ENCODE measurements at regions not wholly inside any gene's neighbourhood (a gene's known extent, or its start where the extent isn't known, plus 50 kb on each side); places are given as distances from the start of the nearest gene placed in this dataset.
"Not testable (repeated sequence)": the region's sequence is repeated elsewhere in the genome, so short reads cannot be mapped to it uniquely, and the experiment has no call there.

- not testable (repeated sequence) for H3K27me3 ChIP-seq (ENCODE audit: control insufficient read depth, insufficient read depth, low read length, poor library complexity, severe bottlenecking); H3K4me1 ChIP-seq (ENCODE audit: control insufficient read depth, insufficient read depth, low read length); H3K36me3 ChIP-seq (ENCODE audit: control insufficient read depth, insufficient read depth, low read length); H3K4me3 ChIP-seq (ENCODE audit: insufficient read depth, low read depth, low read length); H3K27ac ChIP-seq (ENCODE audit: insufficient read depth, low read depth, low read length, poor library complexity, severe bottlenecking); H3K9me3 ChIP-seq (ENCODE audit: control insufficient read depth, low read length)
- WGBS, 2 experiments = 80 to 91% methylated on average over 5 of the region's 5 CpGs
Observed at GRCh38 chr2:210986806-210987205, 430.4 kb downstream of the CPS1 start.

GRCh38 chr2:210991107-210991506 is 434.7 kb downstream of the CPS1 start:
- Histone ChIP-seq H3K27ac (ENCODE audit: insufficient read depth, low read depth, low read length, poor library complexity, severe bottlenecking) (no peak overlapping the region), H3K4me3 (ENCODE audit: insufficient read depth, low read depth, low read length) (no peak overlapping the region), H3K9me3 (ENCODE audit: control insufficient read depth, low read length) (no peaks in the 10 kb centered on the region), H3K27me3 (ENCODE audit: control insufficient read depth, insufficient read depth, low read length, poor library complexity, severe bottlenecking) (no peaks in the 10 kb centered on the region), H3K4me1 (ENCODE audit: control insufficient read depth, insufficient read depth, low read length) (no peaks in the 10 kb centered on the region), H3K36me3 (ENCODE audit: control insufficient read depth, insufficient read depth, low read length) (no peaks in the 10 kb centered on the region)
- WGBS, 2 experiments = 88 to 95% methylated on average over 2 of the region's 3 CpGs

- Histone ChIP-seq H3K4me3 (ENCODE audit: insufficient read depth, low read depth, low read length) (no peak overlapping the region), H3K9me3 (ENCODE audit: control insufficient read depth, low read length) (no peaks in the 10 kb centered on the region), H3K36me3 (ENCODE audit: control insufficient read depth, insufficient read depth, low read length) (no peaks in the 10 kb centered on the region), H3K4me1 (ENCODE audit: control insufficient read depth, insufficient read depth, low read length) (no peaks in the 10 kb centered on the region), H3K27me3 (ENCODE audit: control insufficient read depth, insufficient read depth, low read length, poor library complexity, severe bottlenecking) (no peaks in the 10 kb centered on the region), H3K27ac (ENCODE audit: insufficient read depth, low read depth, low read length, poor library complexity, severe bottlenecking) (no peak overlapping the region)
Observed at GRCh38 chr2:210994104-210994503, 437.7 kb downstream of the CPS1 start.

- no peak overlapping the region for H3K4me3 ChIP-seq (ENCODE audit: insufficient read depth, low read depth, low read length)
- H3K27ac ChIP-seq (ENCODE audit: insufficient read depth, low read depth, low read length, poor library complexity, severe bottlenecking) = no peak overlapping the region
- H3K4me1 ChIP-seq (ENCODE audit: control insufficient read depth, insufficient read depth, low read length) = no peaks in the 10 kb centered on the region
- no peaks in the 10 kb centered on the region for H3K9me3 ChIP-seq (ENCODE audit: control insufficient read depth, low read length)
- no peaks in the 10 kb centered on the region for H3K27me3 ChIP-seq (ENCODE audit: control insufficient read depth, insufficient read depth, low read length, poor library complexity, severe bottlenecking)
- no peaks in the 10 kb centered on the region for H3K36me3 ChIP-seq (ENCODE audit: control insufficient read depth, insufficient read depth, low read length)
Observed at GRCh38 chr2:210997373-210997772, 441.0 kb downstream of the CPS1 start.

GRCh38 chr2:210998334-210998733 is 441.9 kb downstream of the CPS1 start:
- H3K27ac ChIP-seq (ENCODE audit: insufficient read depth, low read depth, low read length, poor library complexity, severe bottlenecking) = no peak overlapping the region
- H3K9me3 ChIP-seq (ENCODE audit: control insufficient read depth, low read length) = no peaks in the 10 kb centered on the region
- no peaks in the 10 kb centered on the region for H3K4me1 ChIP-seq (ENCODE audit: control insufficient read depth, insufficient read depth, low read length)
- H3K36me3 ChIP-seq (ENCODE audit: control insufficient read depth, insufficient read depth, low read length) = no peaks in the 10 kb centered on the region
- no peak overlapping the region for H3K4me3 ChIP-seq (ENCODE audit: insufficient read depth, low read depth, low read length)
- H3K27me3 ChIP-seq (ENCODE audit: control insufficient read depth, insufficient read depth, low read length, poor library complexity, severe bottlenecking) = no peaks in the 10 kb centered on the region
- WGBS, 2 experiments = 100% methylated on average over 1 of the region's 2 CpGs

- WGBS, 2 experiments = 90 to 93% methylated on average over 4 of the region's 4 CpGs
- H3K27ac ChIP-seq (ENCODE audit: insufficient read depth, low read depth, low read length, poor library complexity, severe bottlenecking) = no peak overlapping the region
Observed at GRCh38 chr2:211014376-211014775, 458.0 kb downstream of the CPS1 start.

GRCh38 chr2:211014906-211015305 is 458.5 kb downstream of the CPS1 start:
- 80 to 100% methylated on average over 1 of the region's 2 CpGs for WGBS, 2 experiments
- Histone ChIP-seq H3K9me3 (ENCODE audit: control insufficient read depth, low read length) (no peaks in the 10 kb centered on the region), H3K27ac (ENCODE audit: insufficient read depth, low read depth, low read length, poor library complexity, severe bottlenecking) (no peak overlapping the region), H3K27me3 (ENCODE audit: control insufficient read depth, insufficient read depth, low read length, poor library complexity, severe bottlenecking) (no peaks in the 10 kb centered on the region), H3K4me3 (ENCODE audit: insufficient read depth, low read depth, low read length) (no peak overlapping the region), H3K4me1 (ENCODE audit: control insufficient read depth, insufficient read depth, low read length) (no peaks in the 10 kb centered on the region), H3K36me3 (ENCODE audit: control insufficient read depth, insufficient read depth, low read length) (no peaks in the 10 kb centered on the region)

More at GRCh38 chr2:211014376-211014775, 458.0 kb downstream of the CPS1 start:
- no peaks in the 10 kb centered on the region for H3K4me1 ChIP-seq (ENCODE audit: control insufficient read depth, insufficient read depth, low read length)
- H3K9me3 ChIP-seq (ENCODE audit: control insufficient read depth, low read length) = no peaks in the 10 kb centered on the region
- no peak overlapping the region for H3K4me3 ChIP-seq (ENCODE audit: insufficient read depth, low read depth, low read length)
- no peaks in the 10 kb centered on the region for H3K36me3 ChIP-seq (ENCODE audit: control insufficient read depth, insufficient read depth, low read length)
- no peaks in the 10 kb centered on the region for H3K27me3 ChIP-seq (ENCODE audit: control insufficient read depth, insufficient read depth, low read length, poor library complexity, severe bottlenecking)

GRCh38 chr2:211025089-211025488 is 468.7 kb downstream of the CPS1 start:
- H3K27me3 ChIP-seq (ENCODE audit: control insufficient read depth, insufficient read depth, low read length, poor library complexity, severe bottlenecking); H3K9me3 ChIP-seq (ENCODE audit: control insufficient read depth, low read length); H3K4me1 ChIP-seq (ENCODE audit: control insufficient read depth, insufficient read depth, low read length); H3K4me3 ChIP-seq (ENCODE audit: insufficient read depth, low read depth, low read length); H3K27ac ChIP-seq (ENCODE audit: insufficient read depth, low read depth, low read length, poor library complexity, severe bottlenecking); H3K36me3 ChIP-seq (ENCODE audit: control insufficient read depth, insufficient read depth, low read length): not testable (repeated sequence)
- 91 to 95% methylated on average over 10 of the region's 10 CpGs for WGBS, 2 experiments

- no peak overlapping the region for H3K4me3 ChIP-seq (ENCODE audit: insufficient read depth, low read depth, low read length)
- no peak overlapping the region for H3K27ac ChIP-seq (ENCODE audit: insufficient read depth, low read depth, low read length, poor library complexity, severe bottlenecking)
- WGBS, 2 experiments = 87 to 88% methylated on average over 2 of the region's 2 CpGs
- H3K4me1 ChIP-seq (ENCODE audit: control insufficient read depth, insufficient read depth, low read length) = no peaks in the 10 kb centered on the region
- peaks cover 6% of the 10 kb centered on the region for H3K9me3 ChIP-seq (ENCODE audit: control insufficient read depth, low read length)
- H3K36me3 ChIP-seq (ENCODE audit: control insufficient read depth, insufficient read depth, low read length) = no peaks in the 10 kb centered on the region
- H3K27me3 ChIP-seq (ENCODE audit: control insufficient read depth, insufficient read depth, low read length, poor library complexity, severe bottlenecking) = no peaks in the 10 kb centered on the region
Observed at GRCh38 chr2:211026109-211026508, 469.7 kb downstream of the CPS1 start.

GRCh38 chr2:211027976-211028375 is 471.6 kb downstream of the CPS1 start:
- H3K4me1 ChIP-seq (ENCODE audit: control insufficient read depth, insufficient read depth, low read length) = no peaks in the 10 kb centered on the region
- no peaks in the 10 kb centered on the region for H3K36me3 ChIP-seq (ENCODE audit: control insufficient read depth, insufficient read depth, low read length)
- peaks cover 6% of the 10 kb centered on the region for H3K9me3 ChIP-seq (ENCODE audit: control insufficient read depth, low read length)

GRCh38 chr2:211033765-211034164 is 477.4 kb downstream of the CPS1 start:
- Histone ChIP-seq H3K4me3 (ENCODE audit: insufficient read depth, low read depth, low read length) (no peak overlapping the region), H3K27ac (ENCODE audit: insufficient read depth, low read depth, low read length, poor library complexity, severe bottlenecking) (no peak overlapping the region), H3K27me3 (ENCODE audit: control insufficient read depth, insufficient read depth, low read length, poor library complexity, severe bottlenecking) (no peaks in the 10 kb centered on the region), H3K4me1 (ENCODE audit: control insufficient read depth, insufficient read depth, low read length) (no peaks in the 10 kb centered on the region), H3K36me3 (ENCODE audit: control insufficient read depth, insufficient read depth, low read length) (no peaks in the 10 kb centered on the region), H3K9me3 (ENCODE audit: control insufficient read depth, low read length) (no peaks in the 10 kb centered on the region)
- 82 to 87% methylated on average over 2 of the region's 2 CpGs for WGBS, 2 experiments

More at GRCh38 chr2:211027976-211028375, 471.6 kb downstream of the CPS1 start:
- Histone ChIP-seq H3K4me3 (ENCODE audit: insufficient read depth, low read depth, low read length) (no peak overlapping the region), H3K27ac (ENCODE audit: insufficient read depth, low read depth, low read length, poor library complexity, severe bottlenecking) (no peak overlapping the region), H3K27me3 (ENCODE audit: control insufficient read depth, insufficient read depth, low read length, poor library complexity, severe bottlenecking) (no peaks in the 10 kb centered on the region)
